DOHH2 (cell line): ENCODE measurements at regions not wholly inside any gene's neighbourhood (a gene's known extent, or its start where the extent isn't known, plus 50 kb on each side); places are given as distances from the start of the nearest gene placed in this dataset.

Experiments used
- CTCF ChIP-seq: fragments of 200-600 bp; sonication (generic); IDR thresholded peaks from one replicate; pipeline ENCODE4 v1.5.1; 2014; ENCODE audit warnings: antibody characterized with exemption, mild to moderate bottlenecking, low read depth, low read length; ENCODE audit not compliant: poor library complexity, severe bottlenecking
- EZH2phosphoT487 ChIP-seq: fragments of 200-600 bp; sonication (generic); IDR thresholded peaks from 2 replicates; pipeline ENCODE4 v1.6.1; 2017; ENCODE audit warnings: borderline replicate concordance, mild to moderate bottlenecking, antibody characterized with exemption, low read length, moderate library complexity, mixed read lengths

GRCh38 chr9:88809355-88810161 lies 181.7 kb upstream of the S1PR3 start:
- TF ChIP-seq CTCF (no peak), EZH2phosphoT487 (no peak)
